Breast epithelium (tissue), 4 donors: ENCODE measurements at regions not wholly inside any gene's neighbourhood (a gene's known extent, or its start where the extent isn't known, plus 50 kb on each side); places are given as distances from the start of the nearest gene placed in this dataset.

ENCODE experiments used
- DNase-seq, 2 donors: peaks; one replicate each; pipeline ENCODE4 v3.0.0-alpha.2; 2019; ENCODE audit warnings: low spot score in 2 of 2
- H3K27ac ChIP-seq, 2 donors: fragments of 200-600 bp; sonication (generic) in 1 of 2; one replicate each; pipeline ENCODE4 v1.5.1; 2016 to 2019; ENCODE audit warnings: mild to moderate bottlenecking in 1 of 2
- H3K27me3 ChIP-seq, 2 donors: fragments of 200-600 bp; sonication (generic) in 1 of 2; one replicate each; pipeline versions ENCODE4 v1.5.1 to v1.6.0; 2017 to 2019; ENCODE audit warnings: control low read depth in 1 of 2, mild to moderate bottlenecking in 1 of 2
- H3K36me3 ChIP-seq: fragments of 200-600 bp; one replicate; pipeline ENCODE4 v1.5.1; 2019
- H3K4me1 ChIP-seq, 2 donors: fragments of 200-600 bp; sonication (generic); one replicate each; pipeline ENCODE4 v1.5.1; 2016 to 2019; ENCODE audit warnings: control low read depth in 1 of 2
- H3K4me3 ChIP-seq, 3 donors: fragments of 200-600 bp; sonication (generic); 1 replicate in 2 of 3; 2 replicates in 1 of 3; pipeline ENCODE4 v1.5.1; 2016 to 2019; ENCODE audit warnings: mild to moderate bottlenecking in 3 of 3, moderate library complexity in 2 of 3
- H3K9me3 ChIP-seq, 2 donors: fragments of 200-600 bp; sonication (generic) in 1 of 2; one replicate each; pipeline ENCODE4 v1.5.1; 2016 to 2019; ENCODE audit warnings: control low read depth in 1 of 2
- POLR2A ChIP-seq: fragments of 450-650 bp; IDR thresholded peaks from one replicate; pipeline ENCODE4 v1.6.1; 2016; ENCODE audit warnings: antibody characterized with exemption, mild to moderate bottlenecking, moderate library complexity
- POLR2AphosphoS5 ChIP-seq, 3 donors: sonication (generic); formaldehyde crosslinking; IDR thresholded peaks; one replicate each; pipeline ENCODE4 v1.6.1; 2017; ENCODE audit warnings: antibody characterized with exemption in 3 of 3
- intact Hi-C: fragments of 100-400 bp; cut with DNase I; formaldehyde crosslinking; loops from one replicate; pipeline ENCODE4 v1.15.1; 2023; ENCODE audit warnings: low total_unique reads
- TF ChIP-seq, protein P1 (sequence below), 3 donors: fragments of 450-650 bp; IDR thresholded peaks; one replicate each; pipeline ENCODE4 v1.5.1; 2016 to 2017; ENCODE audit warnings: antibody characterized with exemption in 3 of 3, mild to moderate bottlenecking in 3 of 3, moderate library complexity in 3 of 3

- TF ChIP-seq POLR2AphosphoS5 (IDR thresholded peaks at IDR 0.05) = no peak
- TF ChIP-seq, protein P1, sequence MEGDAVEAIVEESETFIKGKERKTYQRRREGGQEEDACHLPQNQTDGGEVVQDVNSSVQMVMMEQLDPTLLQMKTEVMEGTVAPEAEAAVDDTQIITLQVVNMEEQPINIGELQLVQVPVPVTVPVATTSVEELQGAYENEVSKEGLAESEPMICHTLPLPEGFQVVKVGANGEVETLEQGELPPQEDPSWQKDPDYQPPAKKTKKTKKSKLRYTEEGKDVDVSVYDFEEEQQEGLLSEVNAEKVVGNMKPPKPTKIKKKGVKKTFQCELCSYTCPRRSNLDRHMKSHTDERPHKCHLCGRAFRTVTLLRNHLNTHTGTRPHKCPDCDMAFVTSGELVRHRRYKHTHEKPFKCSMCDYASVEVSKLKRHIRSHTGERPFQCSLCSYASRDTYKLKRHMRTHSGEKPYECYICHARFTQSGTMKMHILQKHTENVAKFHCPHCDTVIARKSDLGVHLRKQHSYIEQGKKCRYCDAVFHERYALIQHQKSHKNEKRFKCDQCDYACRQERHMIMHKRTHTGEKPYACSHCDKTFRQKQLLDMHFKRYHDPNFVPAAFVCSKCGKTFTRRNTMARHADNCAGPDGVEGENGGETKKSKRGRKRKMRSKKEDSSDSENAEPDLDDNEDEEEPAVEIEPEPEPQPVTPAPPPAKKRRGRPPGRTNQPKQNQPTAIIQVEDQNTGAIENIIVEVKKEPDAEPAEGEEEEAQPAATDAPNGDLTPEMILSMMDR (IDR thresholded peaks at IDR 0.05) = no peak
- intact Hi-C loops = no loop called here
These were observed 469.4 kb downstream of the KLF12 start for GRCh38 chr13:73664851-73665250.

DNA sequence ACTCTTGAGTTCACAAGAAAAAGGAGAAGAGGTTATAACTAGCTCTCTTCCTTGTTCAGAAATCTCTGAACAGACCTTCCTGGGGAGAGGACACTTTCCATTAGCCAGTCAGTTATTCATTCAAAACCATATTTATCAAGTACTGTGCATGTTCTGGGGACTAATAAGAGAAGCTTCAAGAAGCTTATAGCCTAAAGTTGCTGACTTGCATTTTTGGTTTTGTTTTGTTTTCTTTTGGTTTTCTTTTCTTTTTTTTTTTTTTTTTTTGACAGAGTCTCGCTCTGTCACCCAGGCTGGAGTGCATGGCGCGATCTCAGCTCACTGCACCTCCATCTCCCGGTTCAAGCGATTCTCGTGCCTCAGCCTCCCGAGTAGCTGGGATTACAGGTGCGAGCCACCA, 471.4 kb downstream of the KLF12 start:
- intact Hi-C loops = no loop called here
- no peak for DNase-seq
- H3K27me3 ChIP-seq = no peaks in the 10 kb centered on the region
- TF ChIP-seq, protein P1 (IDR thresholded peaks at IDR 0.05) = no peak
- TF ChIP-seq POLR2AphosphoS5 (IDR thresholded peaks at IDR 0.05) (no peak), POLR2A (no peak)
- H3K4me3 ChIP-seq = no peak overlapping the region
- no peaks in the 10 kb centered on the region for H3K36me3 ChIP-seq
- H3K27ac ChIP-seq = no peak overlapping the region
- H3K4me1 ChIP-seq = no peaks in the 10 kb centered on the region
- no peaks in the 10 kb centered on the region for H3K9me3 ChIP-seq

More at GRCh38 chr13:73664851-73665250, 469.4 kb downstream of the KLF12 start:
- Histone ChIP-seq H3K27ac (no peak overlapping the region), H3K4me1 (no peaks in the 10 kb centered on the region), H3K27me3 (no peaks in the 10 kb centered on the region), H3K4me3 (no peak overlapping the region), H3K9me3 (no peaks in the 10 kb centered on the region), H3K36me3 (no peaks in the 10 kb centered on the region)
- DNase-seq = no peak

DNA sequence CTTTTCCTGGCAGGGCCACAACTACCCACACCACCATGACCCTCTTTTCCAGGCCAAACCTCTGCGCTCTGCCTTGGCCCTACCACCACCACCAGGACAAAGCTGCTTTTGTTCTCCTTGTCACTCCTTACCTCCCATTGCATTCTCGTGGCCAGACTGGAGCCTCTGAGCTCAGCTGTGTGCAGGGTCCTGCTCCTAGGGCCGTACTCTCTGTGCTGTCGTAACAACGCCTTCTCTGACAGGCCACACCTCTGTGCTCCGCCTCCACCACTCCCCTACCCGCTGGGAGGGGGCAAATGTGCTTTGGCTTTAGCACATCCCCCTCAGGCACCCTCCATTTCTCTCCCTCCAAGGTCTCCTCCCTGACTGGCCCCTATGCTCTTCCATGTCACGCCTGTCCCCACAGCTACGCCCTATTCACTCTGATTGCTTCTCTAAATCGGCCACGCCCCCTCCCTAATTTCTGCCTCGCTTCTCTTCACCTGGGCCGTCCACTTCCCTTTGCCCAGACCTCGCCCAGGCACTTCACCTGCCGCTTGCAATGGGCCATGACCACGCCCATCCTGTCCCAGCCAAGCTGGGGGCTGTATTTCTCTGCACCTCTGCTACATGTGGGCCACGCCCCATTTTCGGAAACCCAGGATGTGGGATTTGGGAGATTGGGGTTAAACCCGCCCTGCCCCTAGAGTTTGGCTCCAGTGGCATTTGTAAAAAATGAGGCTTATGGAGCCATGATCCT, 472.3 kb downstream of the KLF12 start:
- intact Hi-C loops = no loop called here
- Histone ChIP-seq H3K36me3 (no peaks in the 10 kb centered on the region), H3K4me3 (no peak overlapping the region), H3K27ac (no peak overlapping the region), H3K4me1 (no peaks in the 10 kb centered on the region), H3K27me3 (no peaks in the 10 kb centered on the region), H3K9me3 (no peaks in the 10 kb centered on the region)
- DNase-seq = no peak
- TF ChIP-seq, protein P1 (IDR thresholded peaks at IDR 0.05) = no peak
- TF ChIP-seq POLR2A (no peak), POLR2AphosphoS5 (IDR thresholded peaks at IDR 0.05) (no peak)

- Histone ChIP-seq H3K27ac (no peak overlapping the region), H3K4me3 (no peak overlapping the region), H3K36me3 (no peaks in the 10 kb centered on the region), H3K27me3 (no peaks in the 10 kb centered on the region), H3K9me3 (no peaks in the 10 kb centered on the region), H3K4me1 (no peaks in the 10 kb centered on the region)
- DNase-seq = no peak
- intact Hi-C loops = no loop called here
- no peak for TF ChIP-seq POLR2A
- TF ChIP-seq, protein P1 (IDR thresholded peaks at IDR 0.05) = no peak
- TF ChIP-seq POLR2AphosphoS5 (IDR thresholded peaks at IDR 0.05) = no peak
These were observed 473.1 kb downstream of the KLF12 start for GRCh38 chr13:73661066-73661465.

DNA sequence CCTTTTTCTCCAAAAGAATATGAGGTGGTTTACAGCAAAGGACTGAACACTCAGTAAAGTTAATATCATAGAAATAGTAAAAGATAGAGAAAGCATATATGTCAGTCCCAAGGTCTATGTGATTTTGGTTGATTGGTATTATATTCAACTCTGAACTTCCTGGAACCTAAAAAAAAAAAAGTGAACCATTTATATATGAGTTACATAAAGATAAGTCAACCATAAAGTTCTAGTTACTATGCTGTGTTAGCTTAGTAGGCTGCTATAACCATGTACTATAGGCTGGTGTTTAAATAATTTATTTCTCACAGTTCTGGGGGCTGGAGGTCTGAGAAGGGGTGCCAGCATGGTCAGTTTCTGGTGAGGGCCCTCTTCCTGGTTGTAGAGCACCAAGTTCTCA, 475.6 kb downstream of the KLF12 start:
- Histone ChIP-seq H3K9me3 (no peaks in the 10 kb centered on the region), H3K4me3 (no peak overlapping the region), H3K27ac (peak overlapping the region in 1 of 2 donors; percentile 38), H3K27me3 (no peaks in the 10 kb centered on the region), H3K4me1 (no peaks in the 10 kb centered on the region), H3K36me3 (no peaks in the 10 kb centered on the region)
- DNase-seq = no peak
- intact Hi-C loops = no loop called here
- TF ChIP-seq POLR2AphosphoS5 (IDR thresholded peaks at IDR 0.05) = no peak
- TF ChIP-seq, protein P1 (IDR thresholded peaks at IDR 0.05) = no peak
- no peak for TF ChIP-seq POLR2A
